BJ (cell line): ENCODE measurements at regions not wholly inside any gene's neighbourhood (a gene's known extent, or its start where the extent isn't known, plus 50 kb on each side); places are given as distances from the start of the nearest gene placed in this dataset.
A peak's percentile ranks its signal among the peaks of the same experiment; 100 is the strongest.

ENCODE experiments used
- CTCF ChIA-PET: fragments of 350-600 bp; formaldehyde crosslinking; extraction: SDS; loops from one replicate; lab custom pipeline; 2021; ENCODE audit warnings: antibody characterized with exemption, inconsistent platforms; lab: Yijun Ruan, JAX
- POLR2A ChIA-PET: fragments of 300-600 bp; sonication (Branson Sonifier 250); formaldehyde crosslinking; extraction: SDS; loops from one replicate; lab custom pipeline; 2021; ENCODE audit warnings: antibody characterized with exemption; lab: Charles Lee
- DNase-seq: peaks from one replicate; pipeline ENCODE4 v3.0.0-alpha.2; 2011; ENCODE audit warnings: low read depth
- H3K27me3 ChIP-seq: 2 replicates; pipeline ENCODE4 v1.6.0; 2011; ENCODE audit warnings: low read length; ENCODE audit not compliant: control insufficient read depth, insufficient read depth
- H3K36me3 ChIP-seq: 2 replicates; pipeline ENCODE4 v1.5.1; 2011; ENCODE audit warnings: low read length; ENCODE audit not compliant: control insufficient read depth, insufficient read depth
- H3K4me3 ChIP-seq: 2 replicates; pipeline ENCODE4 v1.5.1; 2011; ENCODE audit warnings: low read depth, mild to moderate bottlenecking, control low read depth, low read length
- TF ChIP-seq, protein P1 (sequence below): IDR thresholded peaks from 2 replicates; pipeline ENCODE4 v1.5.1; 2011; ENCODE audit warnings: low read depth, mild to moderate bottlenecking, control low read depth, inconsistent platforms, low read length, moderate library complexity; ENCODE audit not compliant: insufficient read depth

- Histone ChIP-seq H3K4me3 (no peak overlapping the region), H3K36me3 (no peaks in the 10 kb centered on the region), H3K27me3 (peaks cover 10% of the 10 kb centered on the region)
- CTCF ChIA-PET, result interaction anchor here (0.6 to 1.3 kb wide), 12 partner anchors 9 to 1709 kb away, joined by 3 to 9 read pairs (median 4); no protein-coding TSS in a partner anchor
- no peak for DNase-seq
- TF ChIP-seq, protein P1, sequence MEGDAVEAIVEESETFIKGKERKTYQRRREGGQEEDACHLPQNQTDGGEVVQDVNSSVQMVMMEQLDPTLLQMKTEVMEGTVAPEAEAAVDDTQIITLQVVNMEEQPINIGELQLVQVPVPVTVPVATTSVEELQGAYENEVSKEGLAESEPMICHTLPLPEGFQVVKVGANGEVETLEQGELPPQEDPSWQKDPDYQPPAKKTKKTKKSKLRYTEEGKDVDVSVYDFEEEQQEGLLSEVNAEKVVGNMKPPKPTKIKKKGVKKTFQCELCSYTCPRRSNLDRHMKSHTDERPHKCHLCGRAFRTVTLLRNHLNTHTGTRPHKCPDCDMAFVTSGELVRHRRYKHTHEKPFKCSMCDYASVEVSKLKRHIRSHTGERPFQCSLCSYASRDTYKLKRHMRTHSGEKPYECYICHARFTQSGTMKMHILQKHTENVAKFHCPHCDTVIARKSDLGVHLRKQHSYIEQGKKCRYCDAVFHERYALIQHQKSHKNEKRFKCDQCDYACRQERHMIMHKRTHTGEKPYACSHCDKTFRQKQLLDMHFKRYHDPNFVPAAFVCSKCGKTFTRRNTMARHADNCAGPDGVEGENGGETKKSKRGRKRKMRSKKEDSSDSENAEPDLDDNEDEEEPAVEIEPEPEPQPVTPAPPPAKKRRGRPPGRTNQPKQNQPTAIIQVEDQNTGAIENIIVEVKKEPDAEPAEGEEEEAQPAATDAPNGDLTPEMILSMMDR, result peak; percentile 34
- POLR2A ChIA-PET, result no interaction called here
These were observed 54.1 kb upstream of the SAMD11 start for GRCh38 chr1:869499-870244.
